A673 (cell line): ENCODE measurements at regions not wholly inside any gene's neighbourhood (a gene's known extent, or its start where the extent isn't known, plus 50 kb on each side); places are given as distances from the start of the nearest gene placed in this dataset.

ENCODE experiments used
- EZH2 ChIP-seq: fragments of 200-600 bp; sonication (generic); IDR thresholded peaks from 2 replicates; pipeline ENCODE4 v1.6.1; 2017; ENCODE audit warnings: borderline replicate concordance, low read depth, mild to moderate bottlenecking, mixed read lengths, antibody characterized with exemption, low read length; ENCODE audit not compliant: poor library complexity, severe bottlenecking
- TF ChIP-seq, protein P1 (sequence below): fragments of 300-800, 200-600 bp; sonication (generic); conservative IDR thresholded peaks from 2 replicates; pipeline ENCODE4 v1.5.1; 2017; ENCODE audit warnings: low read depth, mild to moderate bottlenecking, antibody characterized with exemption, low read length, moderate library complexity, mixed read lengths

GRCh38 chr14:61628016-61628725, 67.1 kb upstream of the HIF1A start:
- TF ChIP-seq, protein P1, sequence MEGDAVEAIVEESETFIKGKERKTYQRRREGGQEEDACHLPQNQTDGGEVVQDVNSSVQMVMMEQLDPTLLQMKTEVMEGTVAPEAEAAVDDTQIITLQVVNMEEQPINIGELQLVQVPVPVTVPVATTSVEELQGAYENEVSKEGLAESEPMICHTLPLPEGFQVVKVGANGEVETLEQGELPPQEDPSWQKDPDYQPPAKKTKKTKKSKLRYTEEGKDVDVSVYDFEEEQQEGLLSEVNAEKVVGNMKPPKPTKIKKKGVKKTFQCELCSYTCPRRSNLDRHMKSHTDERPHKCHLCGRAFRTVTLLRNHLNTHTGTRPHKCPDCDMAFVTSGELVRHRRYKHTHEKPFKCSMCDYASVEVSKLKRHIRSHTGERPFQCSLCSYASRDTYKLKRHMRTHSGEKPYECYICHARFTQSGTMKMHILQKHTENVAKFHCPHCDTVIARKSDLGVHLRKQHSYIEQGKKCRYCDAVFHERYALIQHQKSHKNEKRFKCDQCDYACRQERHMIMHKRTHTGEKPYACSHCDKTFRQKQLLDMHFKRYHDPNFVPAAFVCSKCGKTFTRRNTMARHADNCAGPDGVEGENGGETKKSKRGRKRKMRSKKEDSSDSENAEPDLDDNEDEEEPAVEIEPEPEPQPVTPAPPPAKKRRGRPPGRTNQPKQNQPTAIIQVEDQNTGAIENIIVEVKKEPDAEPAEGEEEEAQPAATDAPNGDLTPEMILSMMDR: no peak
- no peak for TF ChIP-seq EZH2
